ENCODE measurements at regions not wholly inside any gene's neighbourhood (a gene's known extent, or its start where the extent isn't known, plus 50 kb on each side); places are given as distances from the start of the nearest gene placed in this dataset.

GRCh38 chr4:120286813-120287212 lies 220.2 kb upstream of the MAD2L1 start:
- TF ChIP-seq, protein P1, sequence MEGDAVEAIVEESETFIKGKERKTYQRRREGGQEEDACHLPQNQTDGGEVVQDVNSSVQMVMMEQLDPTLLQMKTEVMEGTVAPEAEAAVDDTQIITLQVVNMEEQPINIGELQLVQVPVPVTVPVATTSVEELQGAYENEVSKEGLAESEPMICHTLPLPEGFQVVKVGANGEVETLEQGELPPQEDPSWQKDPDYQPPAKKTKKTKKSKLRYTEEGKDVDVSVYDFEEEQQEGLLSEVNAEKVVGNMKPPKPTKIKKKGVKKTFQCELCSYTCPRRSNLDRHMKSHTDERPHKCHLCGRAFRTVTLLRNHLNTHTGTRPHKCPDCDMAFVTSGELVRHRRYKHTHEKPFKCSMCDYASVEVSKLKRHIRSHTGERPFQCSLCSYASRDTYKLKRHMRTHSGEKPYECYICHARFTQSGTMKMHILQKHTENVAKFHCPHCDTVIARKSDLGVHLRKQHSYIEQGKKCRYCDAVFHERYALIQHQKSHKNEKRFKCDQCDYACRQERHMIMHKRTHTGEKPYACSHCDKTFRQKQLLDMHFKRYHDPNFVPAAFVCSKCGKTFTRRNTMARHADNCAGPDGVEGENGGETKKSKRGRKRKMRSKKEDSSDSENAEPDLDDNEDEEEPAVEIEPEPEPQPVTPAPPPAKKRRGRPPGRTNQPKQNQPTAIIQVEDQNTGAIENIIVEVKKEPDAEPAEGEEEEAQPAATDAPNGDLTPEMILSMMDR (IDR thresholded peaks at IDR 0.05), result no peak
- no peak for TF ChIP-seq POLR2A (IDR thresholded peaks at IDR 0.05)
